HEK293T (cell line): ENCODE measurements at regions not wholly inside any gene's neighbourhood (a gene's known extent, or its start where the extent isn't known, plus 50 kb on each side); places are given as distances from the start of the nearest gene placed in this dataset.

Source experiments
- CTCF ChIA-PET: fragments of 350-600 bp; formaldehyde crosslinking; extraction: SDS; loops from one replicate; lab custom pipeline; 2021; ENCODE audit warnings: antibody characterized with exemption, inconsistent platforms; lab: Yijun Ruan, JAX
- POLR2A ChIA-PET: fragments of 350-600 bp; formaldehyde crosslinking; extraction: SDS; loops from one replicate; lab custom pipeline; 2020; ENCODE audit warnings: antibody characterized with exemption, inconsistent platforms; lab: Yijun Ruan, JAX
- DNase-seq: peaks from one replicate; pipeline ENCODE4 v3.0.0; 2012; ENCODE audit warnings: mixed read lengths; ENCODE audit errors: extremely low spot score
- ARNT ChIP-seq: fragments of 450-650 bp; IDR thresholded peaks from 2 replicates; pipeline ENCODE4 v1.6.1; 2017; ENCODE audit warnings: mild to moderate bottlenecking
- BHLHE40 ChIP-seq: fragments of 450-650 bp; IDR thresholded peaks from 2 replicates; pipeline ENCODE4 v1.6.1; 2016; ENCODE audit warnings: mild to moderate bottlenecking, moderate library complexity, borderline replicate concordance
- CTBP1 ChIP-seq: fragments of 450-650 bp; IDR thresholded peaks from 2 replicates; pipeline ENCODE4 v1.6.1; 2016; ENCODE audit warnings: borderline replicate concordance
- ELF4 ChIP-seq: fragments of 450-650 bp; IDR thresholded peaks from 2 replicates; pipeline ENCODE4 v1.6.1; 2017; ENCODE audit warnings: antibody characterized with exemption
- FOXA1 ChIP-seq: fragments of 450-650 bp; IDR thresholded peaks from 2 replicates; pipeline ENCODE4 v1.6.1; 2016; ENCODE audit warnings: mild to moderate bottlenecking
- FOXK2 ChIP-seq: fragments of 450-650 bp; IDR thresholded peaks from 2 replicates; pipeline ENCODE4 v1.6.1; 2016; ENCODE audit warnings: mild to moderate bottlenecking
- FOXM1 ChIP-seq: fragments of 450-650 bp; IDR thresholded peaks from 2 replicates; pipeline ENCODE4 v1.6.1; 2017; ENCODE audit warnings: mild to moderate bottlenecking, borderline replicate concordance
- HDGF ChIP-seq: fragments of 450-650 bp; IDR thresholded peaks from 2 replicates; pipeline ENCODE4 v1.6.1; 2017; ENCODE audit warnings: antibody characterized with exemption, borderline replicate concordance
- L3MBTL2 ChIP-seq: fragments of 450-650 bp; conservative IDR thresholded peaks from 2 replicates; pipeline ENCODE4 v1.6.1; 2016; ENCODE audit warnings: mild to moderate bottlenecking
- LEF1 ChIP-seq: fragments of 450-650 bp; IDR thresholded peaks from 2 replicates; pipeline ENCODE4 v1.6.1; 2017; ENCODE audit warnings: mild to moderate bottlenecking, borderline replicate concordance
- NFRKB ChIP-seq: fragments of 450-650 bp; IDR thresholded peaks from 2 replicates; pipeline ENCODE4 v1.6.1; 2016; ENCODE audit warnings: mild to moderate bottlenecking, moderate library complexity
- PKNOX1 ChIP-seq: fragments of 450-650 bp; IDR thresholded peaks from 2 replicates; pipeline ENCODE4 v1.6.1; 2016
- SP1 ChIP-seq: fragments of 450-650 bp; IDR thresholded peaks from 2 replicates; pipeline ENCODE4 v1.6.1; 2017
- SUZ12 ChIP-seq: fragments of 450-650 bp; IDR thresholded peaks from 2 replicates; pipeline ENCODE4 v1.6.1; 2016; ENCODE audit warnings: mild to moderate bottlenecking
- TARDBP ChIP-seq: fragments of 450-650 bp; IDR thresholded peaks from 2 replicates; pipeline ENCODE4 v1.6.1; 2016
- ZNF384 ChIP-seq: fragments of 450-650 bp; IDR thresholded peaks from 2 replicates; pipeline ENCODE4 v1.6.1; 2016

- TF ChIP-seq NFRKB (no peak), FOXK2 (no peak), FOXM1 (no peak), TARDBP (no peak), LEF1 (no peak), BHLHE40 (no peak), PKNOX1 (no peak), ELF4 (no peak), SUZ12 (no peak)
- DNase-seq, result no peak
- ChIA-PET POLR2A (no interaction called here), CTCF (no interaction called here)
Observed at GRCh38 chr12:127533353-127533752, 733.6 kb upstream of the TMEM132C start.

GRCh38 chr12:127536833-127537428 is 730.0 kb upstream of the TMEM132C start:
- no peak for TF ChIP-seq ZNF384
- TF ChIP-seq FOXK2, result no peak
- POLR2A ChIA-PET, result no interaction called here
- CTCF ChIA-PET, result interaction anchor here (0.8 kb wide), 1 partner anchor 19 kb away, joined by 3 read pairs; no protein-coding TSS in a partner anchor
- DNase-seq, result no peak

GRCh38 chr12:127538316-127538715 is 728.7 kb upstream of the TMEM132C start:
- CTCF ChIA-PET, result no interaction called here

GRCh38 chr12:127539226-127539858 is 727.6 kb upstream of the TMEM132C start:
- POLR2A ChIA-PET, result no interaction called here
- no peak for TF ChIP-seq LEF1
- no peak for TF ChIP-seq L3MBTL2
- no peak for TF ChIP-seq FOXM1
- no peak for TF ChIP-seq TARDBP
- no peak for TF ChIP-seq CTBP1
- TF ChIP-seq FOXK2, result no peak
- no peak for TF ChIP-seq SUZ12
- no peak for TF ChIP-seq ELF4
- no peak for TF ChIP-seq HDGF
- no peak for TF ChIP-seq FOXA1
- TF ChIP-seq ARNT, result no peak
- no peak for TF ChIP-seq BHLHE40
- TF ChIP-seq PKNOX1, result no peak
- TF ChIP-seq NFRKB, result no peak
- no peak for TF ChIP-seq SP1
- no peak for TF ChIP-seq ZNF384
- CTCF ChIA-PET, result no interaction called here
- no peak for DNase-seq

More at GRCh38 chr12:127538316-127538715, 728.7 kb upstream of the TMEM132C start:
- no peak for DNase-seq
- TF ChIP-seq BHLHE40, result no peak
- no peak for TF ChIP-seq ELF4
- TF ChIP-seq FOXM1, result no peak
- TF ChIP-seq SP1, result no peak
- no peak for TF ChIP-seq L3MBTL2
- no peak for TF ChIP-seq ARNT
- no peak for TF ChIP-seq SUZ12
- TF ChIP-seq ZNF384, result no peak
- no peak for TF ChIP-seq NFRKB
- TF ChIP-seq CTBP1, result no peak
- no peak for TF ChIP-seq LEF1
- TF ChIP-seq FOXA1, result no peak
- TF ChIP-seq HDGF, result no peak
- no peak for TF ChIP-seq FOXK2
- TF ChIP-seq TARDBP, result no peak
- TF ChIP-seq PKNOX1, result no peak
- POLR2A ChIA-PET, result no interaction called here

GRCh38 chr12:127542391-127542790 is 724.6 kb upstream of the TMEM132C start:
- ChIA-PET POLR2A (no interaction called here), CTCF (no interaction called here)
- DNase-seq, result no peak
- TF ChIP-seq FOXK2, result no peak
- TF ChIP-seq ELF4, result no peak
- no peak for TF ChIP-seq FOXA1
- TF ChIP-seq HDGF, result no peak
- TF ChIP-seq LEF1, result no peak
- TF ChIP-seq L3MBTL2, result no peak
- TF ChIP-seq NFRKB, result no peak
- TF ChIP-seq FOXM1, result no peak
- TF ChIP-seq CTBP1, result no peak
- no peak for TF ChIP-seq SUZ12
- TF ChIP-seq BHLHE40, result no peak
- TF ChIP-seq ZNF384, result no peak
- no peak for TF ChIP-seq PKNOX1
